SIG-M5 treated with dmso at 0.1 percent for 504 hours (cell line): ENCODE measurements at regions not wholly inside any gene's neighbourhood (a gene's known extent, or its start where the extent isn't known, plus 50 kb on each side); places are given as distances from the start of the nearest gene placed in this dataset.

Source experiments
- DNase-seq: peaks from one replicate; lab custom pipeline; 2025; ENCODE audit not compliant: unreplicated experiment; lab: John Stamatoyannopoulos, UW

GRCh38 chr1:90411185-90411584 is 305.9 kb downstream of the BARHL2 start:
- DNase-seq, result no peak

- DNase-seq, result no peak
Measured at GRCh38 chr1:90407737-90408136, 309.4 kb downstream of the BARHL2 start.

GRCh38 chr1:90405726-90406125 is 311.4 kb downstream of the BARHL2 start:
- DNase-seq, result no peak

GRCh38 chr1:90402893-90403849 is 313.9 kb downstream of the BARHL2 start:
- no peak for DNase-seq

GRCh38 chr1:90400131-90400530 is 317.0 kb downstream of the BARHL2 start:
- no peak for DNase-seq

GRCh38 chr1:90396917-90397316 is 320.2 kb downstream of the BARHL2 start:
- DNase-seq, result no peak

- DNase-seq, result peak; percentile 7
Measured at GRCh38 chr1:90394247-90394646, 322.9 kb downstream of the BARHL2 start.

GRCh38 chr1:90393025-90393424 is 324.1 kb downstream of the BARHL2 start:
- DNase-seq, result no peak

- no peak for DNase-seq
Measured at GRCh38 chr1:90391126-90391525, 326.0 kb downstream of the BARHL2 start.

GRCh38 chr1:90387805-90388204 is 329.3 kb downstream of the BARHL2 start:
- no peak for DNase-seq

- DNase-seq, result no peak
Measured at GRCh38 chr1:90386899-90387720, 330.0 kb downstream of the BARHL2 start.

GRCh38 chr1:90384193-90384592 is 332.9 kb downstream of the BARHL2 start:
- DNase-seq, result no peak

GRCh38 chr1:90382161-90382560 is 334.9 kb downstream of the BARHL2 start:
- no peak for DNase-seq

- DNase-seq, result no peak
Measured at GRCh38 chr1:90381598-90381997, 335.5 kb downstream of the BARHL2 start.

GRCh38 chr1:90371448-90371813 is 345.7 kb downstream of the BARHL2 start:
- no peak for DNase-seq

- no peak for DNase-seq
Measured at GRCh38 chr1:90370686-90371447, 346.2 kb downstream of the BARHL2 start.

- DNase-seq, result no peak
Measured at GRCh38 chr1:90362163-90362562, 354.9 kb downstream of the BARHL2 start.

GRCh38 chr1:90361026-90361425 is 356.1 kb downstream of the BARHL2 start:
- no peak for DNase-seq

GRCh38 chr1:90359994-90360393 is 357.1 kb downstream of the BARHL2 start:
- DNase-seq, result no peak

GRCh38 chr1:90358448-90358847 is 358.7 kb downstream of the BARHL2 start:
- no peak for DNase-seq

- no peak for DNase-seq
Measured at GRCh38 chr1:90357995-90358394, 359.1 kb downstream of the BARHL2 start.
